ENCODE measurements at regions not wholly inside any gene's neighbourhood (a gene's known extent, or its start where the extent isn't known, plus 50 kb on each side); places are given as distances from the start of the nearest gene placed in this dataset.

- H3K27ac Mint-ChIP-seq (ENCODE audit: low read depth, unreplicated experiment): no peak overlapping the region
- CTCF ChIA-PET: no interaction called here
- H3K27me3 Mint-ChIP-seq (ENCODE audit: insufficient read depth, unreplicated experiment): no peaks in the 10 kb centered on the region
- H3K9me3 Mint-ChIP-seq (ENCODE audit: unreplicated experiment): no peaks in the 10 kb centered on the region
- no peak overlapping the region for H3K4me3 Mint-ChIP-seq (ENCODE audit: unreplicated experiment)
- DNase-seq (ENCODE audit: unreplicated experiment): no peak
- H3K4me1 Mint-ChIP-seq (ENCODE audit: insufficient read depth, unreplicated experiment): no peaks in the 10 kb centered on the region
- H3K36me3 Mint-ChIP-seq (ENCODE audit: insufficient read depth, unreplicated experiment): no peaks in the 10 kb centered on the region
- no peak for TF ChIP-seq CTCF (IDR thresholded peaks at IDR 0.05; ENCODE audit: unreplicated experiment)
- POLR2A ChIA-PET: interaction anchor here (1.1 kb wide), 1 partner anchor 302 kb away, joined by 5 read pairs; no protein-coding TSS in a partner anchor
- intact Hi-C loops (cut with micrococcal nuclease): no loop called here
- no TSS peak for BruUV-seq (replicated peaks)
Observed at GRCh38 chr2:180405520-180405919, 398.4 kb upstream of the CWC22 start.

GRCh38 chr2:180394305-180394704 lies 387.2 kb upstream of the CWC22 start:
- POLR2A ChIA-PET: no interaction called here
- no peak for TF ChIP-seq CTCF (IDR thresholded peaks at IDR 0.05; ENCODE audit: unreplicated experiment)
- no peak for DNase-seq (ENCODE audit: unreplicated experiment)
- CTCF ChIA-PET: no interaction called here
- no TSS peak for BruUV-seq (replicated peaks)
- H3K27me3 Mint-ChIP-seq (ENCODE audit: insufficient read depth, unreplicated experiment): no peaks in the 10 kb centered on the region
- no peaks in the 10 kb centered on the region for H3K36me3 Mint-ChIP-seq (ENCODE audit: insufficient read depth, unreplicated experiment)
- peaks cover 24% of the 10 kb centered on the region for H3K9me3 Mint-ChIP-seq (ENCODE audit: unreplicated experiment)
- H3K27ac Mint-ChIP-seq (ENCODE audit: low read depth, unreplicated experiment): no peak overlapping the region
- H3K4me1 Mint-ChIP-seq (ENCODE audit: insufficient read depth, unreplicated experiment): no peaks in the 10 kb centered on the region
- H3K4me3 Mint-ChIP-seq (ENCODE audit: unreplicated experiment): no peak overlapping the region
- intact Hi-C loops (cut with micrococcal nuclease): no loop called here

DNA sequence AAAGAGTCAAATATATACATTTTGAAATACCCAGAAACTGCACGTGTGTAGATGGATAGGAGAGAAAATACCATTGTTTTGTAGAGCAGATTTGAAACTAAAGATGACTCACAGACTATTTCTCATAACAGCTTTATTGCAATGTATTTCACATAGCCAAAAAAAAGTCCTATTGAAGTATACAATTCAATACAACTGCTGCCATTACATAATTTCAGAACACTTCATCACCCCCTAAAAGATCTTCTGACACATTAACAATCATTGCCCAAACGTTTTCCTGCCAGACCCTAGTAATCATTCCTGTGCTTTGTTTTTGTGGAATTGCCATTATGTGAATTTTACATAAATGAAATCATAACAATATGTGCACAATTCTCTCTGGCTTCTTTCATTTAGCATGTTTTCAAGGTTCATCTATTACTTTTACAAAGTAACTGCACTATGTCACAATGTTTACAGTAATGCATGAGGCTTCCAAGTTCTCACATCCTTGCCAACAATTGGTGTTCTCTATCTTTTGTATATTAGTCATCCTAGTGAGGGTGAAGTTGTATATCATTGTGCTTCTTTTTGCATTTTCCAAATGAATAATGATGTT lies 378.6 kb upstream of the CWC22 start:
- intact Hi-C loops (cut with micrococcal nuclease): loop anchor here (2.0 to 5.0 kb wide), 3 partner anchors 63 to 673 kb away; partner anchors contain the start of gene UBE2E3
- DNase-seq (ENCODE audit: unreplicated experiment): peak; percentile 78
- no peak for TF ChIP-seq CTCF (IDR thresholded peaks at IDR 0.05; ENCODE audit: unreplicated experiment)
- peaks cover 21% of the 10 kb centered on the region for H3K9me3 Mint-ChIP-seq (ENCODE audit: unreplicated experiment)
- H3K4me3 Mint-ChIP-seq (ENCODE audit: unreplicated experiment): no peak overlapping the region
- no TSS peak for BruUV-seq (replicated peaks)
- H3K4me1 Mint-ChIP-seq (ENCODE audit: insufficient read depth, unreplicated experiment): peaks cover 16% of the 10 kb centered on the region
- no peaks in the 10 kb centered on the region for H3K36me3 Mint-ChIP-seq (ENCODE audit: insufficient read depth, unreplicated experiment)
- peak overlapping the region; percentile 78 for H3K27ac Mint-ChIP-seq (ENCODE audit: low read depth, unreplicated experiment)
- POLR2A ChIA-PET: interaction anchor here (0.6 kb wide), 1 partner anchor 30 kb away, joined by 3 read pairs; no protein-coding TSS in a partner anchor
- CTCF ChIA-PET: no interaction called here
- H3K27me3 Mint-ChIP-seq (ENCODE audit: insufficient read depth, unreplicated experiment): no peaks in the 10 kb centered on the region

DNA sequence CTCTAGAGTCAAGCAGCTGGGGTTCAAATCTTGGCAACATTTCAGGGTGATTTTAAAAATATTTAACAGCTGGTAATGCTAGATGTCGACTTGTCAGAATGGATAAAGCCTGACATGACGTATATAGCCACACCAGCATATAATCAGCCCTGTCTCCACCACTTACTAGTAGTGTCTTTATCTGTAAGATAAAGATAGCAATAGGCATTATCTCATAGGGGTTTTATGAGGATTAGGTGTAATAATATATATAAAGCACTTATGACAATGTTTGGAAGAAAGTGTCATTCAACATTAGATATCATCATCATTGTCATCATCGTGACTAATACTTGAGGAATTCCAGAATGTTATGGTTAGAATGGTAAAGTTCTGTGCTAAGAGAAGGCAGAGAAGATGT lies 369.0 kb upstream of the CWC22 start:
- H3K27me3 Mint-ChIP-seq (ENCODE audit: insufficient read depth, unreplicated experiment): no peaks in the 10 kb centered on the region
- no TSS peak for BruUV-seq (replicated peaks)
- no peak for TF ChIP-seq CTCF (IDR thresholded peaks at IDR 0.05; ENCODE audit: unreplicated experiment)
- H3K27ac Mint-ChIP-seq (ENCODE audit: low read depth, unreplicated experiment): no peak overlapping the region
- no peaks in the 10 kb centered on the region for H3K9me3 Mint-ChIP-seq (ENCODE audit: unreplicated experiment)
- intact Hi-C loops (cut with micrococcal nuclease): no loop called here
- H3K36me3 Mint-ChIP-seq (ENCODE audit: insufficient read depth, unreplicated experiment): no peaks in the 10 kb centered on the region
- ChIA-PET CTCF (no interaction called here), POLR2A (interaction anchor here (0.6 kb wide), 1 partner anchor 211 kb away, joined by 3 read pairs; no protein-coding TSS in a partner anchor)
- H3K4me3 Mint-ChIP-seq (ENCODE audit: unreplicated experiment): no peak overlapping the region
- DNase-seq (ENCODE audit: unreplicated experiment): no peak
- peaks cover 7% of the 10 kb centered on the region for H3K4me1 Mint-ChIP-seq (ENCODE audit: insufficient read depth, unreplicated experiment)
